Tibial artery (tissue), 4 donors: ENCODE measurements at regions not wholly inside any gene's neighbourhood (a gene's known extent, or its start where the extent isn't known, plus 50 kb on each side); places are given as distances from the start of the nearest gene placed in this dataset.

ENCODE experiments used
- DNase-seq, 2 donors: peaks; one replicate each; pipeline ENCODE4 v3.0.0-alpha.2; 2019
- H3K27ac ChIP-seq, 2 donors: fragments of 200-600 bp; sonication (generic) in 1 of 2; 1 replicate in 1 of 2; 2 replicates in 1 of 2; pipeline ENCODE4 v1.5.1; 2018 to 2019; ENCODE audit warnings: mild to moderate bottlenecking in 1 of 2
- H3K27me3 ChIP-seq, 2 donors: fragments of 200-600 bp; sonication (generic) in 1 of 2; one replicate each; pipeline versions ENCODE4 v1.5.1 to v1.6.0; 2016 to 2019
- H3K36me3 ChIP-seq, 3 donors: fragments of 200-600 bp; sonication (generic) in 2 of 3; one replicate each; pipeline ENCODE4 v1.5.1; 2016 to 2019; ENCODE audit warnings: mild to moderate bottlenecking in 2 of 3
- H3K4me1 ChIP-seq, 4 donors: fragments of 200-600 bp; sonication (generic) in 2 of 4; 1 replicate in 3 of 4; 2 replicates in 1 of 4; pipeline ENCODE4 v1.5.1; 2016 to 2019
- H3K4me3 ChIP-seq, 2 donors: fragments of 200-600 bp; sonication (generic) in 1 of 2; 1 replicate in 1 of 2; 2 replicates in 1 of 2; pipeline ENCODE4 v1.5.1; 2018 to 2019; ENCODE audit warnings: mild to moderate bottlenecking in 2 of 2
- H3K9me3 ChIP-seq, 3 donors: fragments of 200-600 bp; sonication (generic) in 1 of 3; one replicate each; pipeline ENCODE4 v1.5.1; 2016 to 2019
- CTCF ChIP-seq, 2 experiments: fragments of 200-600 bp in 1 of 2; fragments of 450-650 bp in 1 of 2; IDR thresholded peaks; one replicate each; pipeline ENCODE4 v1.5.1; 2017 to 2019; ENCODE audit warnings: antibody characterized with exemption in 2 of 2, mild to moderate bottlenecking in 1 of 2, moderate library complexity in 1 of 2
- intact Hi-C: fragments of 100-400 bp; cut with DNase I; formaldehyde crosslinking; loops from one replicate; pipeline ENCODE4 v1.15.0; 2023; ENCODE audit warnings: low total_unique reads

DNA sequence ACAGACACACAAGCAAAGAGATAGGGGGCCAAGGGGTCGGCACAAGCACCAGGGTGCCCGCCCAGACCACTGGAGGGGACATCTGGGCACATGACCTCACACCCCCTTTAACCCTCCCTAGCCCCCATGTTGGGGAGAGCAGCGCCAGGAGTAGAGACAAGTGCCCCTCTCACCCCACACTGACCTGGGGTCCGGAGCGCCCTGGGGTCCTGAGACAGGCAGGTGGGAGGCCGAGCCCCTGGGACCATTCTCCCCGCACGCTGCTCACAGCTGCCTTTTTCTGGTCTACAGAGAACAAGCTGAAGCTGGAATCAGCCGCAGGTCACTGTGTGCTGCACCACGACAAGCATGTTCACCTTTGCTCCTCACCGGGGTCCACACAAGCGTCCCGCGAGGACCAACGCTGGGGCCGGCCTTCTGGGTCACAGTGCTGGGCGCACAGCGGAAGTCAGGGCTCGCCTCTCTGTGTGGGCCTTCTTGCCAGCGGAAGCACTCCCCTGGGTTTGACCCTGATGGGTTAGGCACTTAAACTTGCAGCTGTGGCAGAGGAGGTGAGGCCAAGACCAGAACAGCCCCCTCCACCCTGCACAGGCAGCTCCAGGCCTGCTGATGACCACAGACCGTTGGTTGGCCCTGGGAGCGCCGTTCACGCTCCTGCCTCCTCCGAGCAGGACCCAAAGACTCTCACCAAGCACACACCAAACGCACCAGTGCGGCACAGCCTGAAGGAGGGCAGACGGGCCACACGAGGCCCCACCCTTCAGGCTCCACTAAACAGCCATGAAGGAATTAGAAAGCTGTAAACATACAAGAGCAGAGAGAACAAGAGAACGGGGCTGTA, 275.3 kb downstream of the EIPR1 start:
- DNase-seq = peak in 1 of 2 donors; percentile 64
- Histone ChIP-seq H3K27me3 (peaks cover 0 to 22% of the 10 kb centered on the region in 2 donors), H3K4me3 (no peak overlapping the region), H3K9me3 (no peaks in the 10 kb centered on the region), H3K4me1 (no peaks in the 10 kb centered on the region), H3K27ac (no peak overlapping the region), H3K36me3 (no peaks in the 10 kb centered on the region)
- TF ChIP-seq CTCF (IDR thresholded peaks at IDR 0.05) = no peak
- intact Hi-C loops = no loop called here

DNA sequence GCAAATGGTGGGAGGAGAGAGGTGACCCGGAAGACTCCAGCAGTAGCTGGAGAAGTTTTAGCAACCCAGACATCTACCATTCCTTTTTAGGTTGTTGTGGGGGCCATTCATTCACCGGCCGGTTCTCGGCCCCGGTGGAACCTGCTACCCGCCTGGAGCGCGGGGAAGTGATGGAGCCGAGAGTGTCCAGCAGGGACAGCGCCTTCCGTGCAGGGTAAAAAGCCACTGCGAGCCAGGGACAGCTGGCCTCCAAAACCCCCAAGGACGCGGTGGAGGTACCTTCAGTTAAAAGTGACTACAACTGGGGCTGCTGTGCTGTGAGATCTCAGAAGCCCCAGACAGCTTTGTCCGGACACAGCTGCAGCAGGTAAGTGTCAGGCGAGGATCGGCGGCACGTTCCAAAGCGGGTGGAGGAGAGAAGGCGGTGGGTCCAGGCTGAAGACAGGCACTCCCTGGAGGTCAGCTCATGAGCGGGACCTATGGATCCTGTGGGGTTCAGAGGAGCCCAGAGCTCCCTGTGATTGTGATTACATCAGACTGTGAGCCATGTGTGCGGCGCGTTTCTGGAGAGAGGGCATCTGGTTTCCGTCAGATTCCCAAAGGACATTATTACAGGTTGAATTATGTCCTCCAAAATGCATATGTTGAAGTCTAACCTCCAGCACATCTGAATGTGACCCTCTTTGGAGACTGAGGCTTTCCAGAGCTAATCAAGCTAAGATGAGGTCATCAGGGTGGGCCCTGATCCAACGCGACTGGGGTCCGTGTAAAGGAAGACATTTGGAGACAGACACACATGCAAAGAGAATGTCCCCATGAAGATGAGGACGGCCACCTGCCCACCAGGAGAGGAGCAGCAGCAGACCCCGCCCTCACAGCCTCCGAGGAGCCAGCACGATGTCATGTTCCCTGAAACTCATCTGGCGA, 276.3 kb downstream of the EIPR1 start:
- intact Hi-C loops = no loop called here
- no peak for TF ChIP-seq CTCF (IDR thresholded peaks at IDR 0.05)
- DNase-seq = peak in 1 of 2 donors; percentile 50

GRCh38 chr2:3100386-3100785, 277.2 kb downstream of the EIPR1 start:
- H3K36me3 ChIP-seq = no peaks in the 10 kb centered on the region
- no peak overlapping the region for H3K4me3 ChIP-seq
- H3K27me3 ChIP-seq = peaks cover 0 to 22% of the 10 kb centered on the region in 2 donors
- intact Hi-C loops = no loop called here
- H3K4me1 ChIP-seq = no peaks in the 10 kb centered on the region
- H3K9me3 ChIP-seq = no peaks in the 10 kb centered on the region
- no peak for DNase-seq
- TF ChIP-seq CTCF (IDR thresholded peaks at IDR 0.05) = no peak
- H3K27ac ChIP-seq = no peak overlapping the region

More for the DNA sequence above, 276.3 kb downstream of the EIPR1 start:
- Histone ChIP-seq H3K9me3 (no peaks in the 10 kb centered on the region), H3K27ac (no peak overlapping the region), H3K27me3 (peaks cover 0 to 22% of the 10 kb centered on the region in 2 donors), H3K4me3 (no peak overlapping the region), H3K36me3 (no peaks in the 10 kb centered on the region), H3K4me1 (no peaks in the 10 kb centered on the region)

DNA sequence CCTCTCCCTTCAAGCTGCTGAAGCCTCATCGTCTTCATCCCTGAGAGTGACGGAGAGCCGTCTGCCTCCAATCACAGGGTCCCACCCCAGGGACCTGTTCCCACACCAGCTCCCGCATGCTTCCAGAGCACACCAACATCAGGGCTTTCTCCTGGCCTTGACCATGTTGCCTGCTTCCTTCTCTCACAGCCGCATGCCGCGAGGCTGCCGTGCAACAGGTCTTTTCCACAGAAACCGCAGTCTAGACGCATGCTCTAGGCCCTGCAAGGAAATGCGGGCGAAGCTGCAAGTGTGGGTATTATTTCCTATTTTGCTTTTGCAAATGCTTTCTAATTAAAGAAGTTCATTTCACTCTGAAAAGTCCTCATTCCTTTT, 277.8 kb downstream of the EIPR1 start:
- no peak overlapping the region for H3K4me3 ChIP-seq
- peaks cover 0 to 22% of the 10 kb centered on the region in 2 donors for H3K27me3 ChIP-seq
- no peak for TF ChIP-seq CTCF (IDR thresholded peaks at IDR 0.05)
- no peaks in the 10 kb centered on the region for H3K9me3 ChIP-seq
- DNase-seq = no peak
- H3K4me1 ChIP-seq = no peaks in the 10 kb centered on the region
- H3K36me3 ChIP-seq = no peaks in the 10 kb centered on the region
- intact Hi-C loops = no loop called here
- H3K27ac ChIP-seq = no peak overlapping the region

DNA sequence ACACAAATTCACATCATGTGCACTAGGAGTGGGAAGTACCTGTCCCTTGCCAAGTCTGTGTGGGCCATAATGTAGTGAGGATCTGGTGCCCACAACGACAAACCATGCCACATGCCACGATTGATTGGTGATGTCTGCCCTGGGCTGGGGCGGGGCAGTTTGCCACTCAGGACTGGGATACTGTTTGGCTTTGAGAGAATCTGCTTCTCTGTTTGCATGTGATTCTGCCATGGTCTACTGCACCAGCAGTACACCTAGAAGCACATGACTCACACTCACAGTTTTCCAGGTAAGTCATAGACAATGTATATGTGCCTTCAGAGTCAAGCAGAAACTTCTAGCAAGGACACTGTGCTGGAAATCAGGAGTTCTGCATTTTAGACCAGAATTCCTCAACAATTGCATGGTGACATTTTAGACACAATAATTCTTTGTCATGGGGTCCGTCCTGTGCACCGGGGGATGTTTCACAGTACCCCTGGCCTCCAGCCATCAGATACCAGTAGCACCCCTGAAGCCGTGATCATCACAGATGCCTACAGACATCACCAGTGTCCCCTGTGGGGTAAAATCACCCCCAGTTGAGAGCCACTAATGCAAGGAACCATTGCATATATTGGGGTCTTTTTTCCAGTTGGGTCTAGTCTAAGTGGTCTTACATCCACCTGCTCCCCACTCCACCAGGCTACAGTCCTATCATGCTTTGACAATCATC, 278.3 kb downstream of the EIPR1 start:
- H3K27ac ChIP-seq = no peak overlapping the region
- H3K27me3 ChIP-seq = peaks cover 0 to 22% of the 10 kb centered on the region in 2 donors
- H3K4me1 ChIP-seq = no peaks in the 10 kb centered on the region
- no peaks in the 10 kb centered on the region for H3K9me3 ChIP-seq
- intact Hi-C loops = no loop called here
- H3K4me3 ChIP-seq = no peak overlapping the region
- TF ChIP-seq CTCF (IDR thresholded peaks at IDR 0.05) = no peak
- H3K36me3 ChIP-seq = no peaks in the 10 kb centered on the region
- no peak for DNase-seq
